GM23248 (cell line): ENCODE measurements at regions not wholly inside any gene's neighbourhood (a gene's known extent, or its start where the extent isn't known, plus 50 kb on each side); places are given as distances from the start of the nearest gene placed in this dataset.

Experiments used
- DNase-seq: peaks from one replicate; pipeline ENCODE4 v3.0.0-alpha.2; 2015
- H2AFZ ChIP-seq: fragments of 200-600 bp; sonication (generic); 2 replicates; pipeline ENCODE4 v1.6.1; 2016; ENCODE audit warnings: antibody characterized with exemption
- H3F3A ChIP-seq: fragments of 200-600 bp; sonication (generic); 2 replicates; pipeline ENCODE4 v1.6.1; 2016; ENCODE audit warnings: mild to moderate bottlenecking, antibody characterized with exemption, mixed run types; ENCODE audit not compliant: insufficient read depth
- H3K27ac ChIP-seq: fragments of 200-600 bp; sonication (generic); 2 replicates; pipeline ENCODE4 v1.5.1; 2016; ENCODE audit warnings: mild to moderate bottlenecking
- H3K27me3 ChIP-seq: fragments of 200-600 bp; sonication (generic); replicated peaks from 2 replicates; pipeline ENCODE4 v1.6.1; 2016; ENCODE audit warnings: mild to moderate bottlenecking; ENCODE audit not compliant: insufficient read depth
- H3K36me3 ChIP-seq: fragments of 200-600 bp; sonication (generic); 2 replicates; pipeline ENCODE4 v1.6.1; 2016; ENCODE audit warnings: low read depth, mild to moderate bottlenecking
- H3K4me1 ChIP-seq: fragments of 200-600 bp; sonication (generic); 2 replicates; pipeline ENCODE4 v1.6.1; 2016; ENCODE audit warnings: mild to moderate bottlenecking; ENCODE audit not compliant: insufficient read depth
- H3K4me2 ChIP-seq: fragments of 200-600 bp; sonication (generic); one replicate; pipeline ENCODE4 v1.6.1; 2016; ENCODE audit warnings: mild to moderate bottlenecking; ENCODE audit not compliant: unreplicated experiment
- H3K4me3 ChIP-seq: fragments of 200-600 bp; sonication (generic); 2 replicates; pipeline ENCODE4 v1.5.1; 2016; ENCODE audit warnings: mild to moderate bottlenecking
- H3K79me2 ChIP-seq: fragments of 200-600 bp; sonication (generic); 2 replicates; pipeline ENCODE4 v1.6.1; 2016; ENCODE audit warnings: mild to moderate bottlenecking; ENCODE audit not compliant: insufficient read depth
- H3K9ac ChIP-seq: fragments of 200-600 bp; sonication (generic); 2 replicates; pipeline ENCODE4 v1.6.1; 2016; ENCODE audit warnings: mild to moderate bottlenecking
- H3K9me2 ChIP-seq: fragments of 200-600 bp; sonication (generic); 2 replicates; pipeline ENCODE4 v1.6.1; 2016; ENCODE audit warnings: mixed run types, mild to moderate bottlenecking, moderate library complexity; ENCODE audit not compliant: insufficient read depth
- H3K9me3 ChIP-seq: fragments of 200-600 bp; sonication (generic); one replicate; pipeline ENCODE4 v1.6.1; 2017; ENCODE audit warnings: low read depth
- H4K20me1 ChIP-seq: fragments of 200-600 bp; sonication (generic); 2 replicates; pipeline ENCODE4 v1.6.0; 2016; ENCODE audit not compliant: insufficient read depth
- EZH2 ChIP-seq: fragments of 200-600 bp; sonication (generic); IDR thresholded peaks from 2 replicates; pipeline ENCODE4 v1.6.1; 2018; ENCODE audit warnings: antibody characterized with exemption, mild to moderate bottlenecking; ENCODE audit not compliant: insufficient read depth, poor library complexity, severe bottlenecking
- EZH2phosphoT487 ChIP-seq: fragments of 200-600 bp; sonication (generic); IDR thresholded peaks from 2 replicates; pipeline ENCODE4 v1.6.1; 2018; ENCODE audit warnings: antibody characterized with exemption, moderate library complexity, mild to moderate bottlenecking, low read depth; ENCODE audit not compliant: insufficient read depth
- WGBS, 2 experiments: methylation state at CpG; one replicate each; pipeline ENCODE4 v1.1.6; 2015 to 2017; ENCODE audit warnings: low lambda C conversion rate in 2 of 2, low coverage in 1 of 2; ENCODE audit errors: missing lambda C conversion rate in 2 of 2; 5-methylcytosine and 5-hydroxymethylcytosine counted together
- in situ Hi-C: fragments of 300-500 bp; cut with MboI; formaldehyde crosslinking; loops from 2 replicates; pipeline ENCODE4 v1.15.0; 2020

DNA sequence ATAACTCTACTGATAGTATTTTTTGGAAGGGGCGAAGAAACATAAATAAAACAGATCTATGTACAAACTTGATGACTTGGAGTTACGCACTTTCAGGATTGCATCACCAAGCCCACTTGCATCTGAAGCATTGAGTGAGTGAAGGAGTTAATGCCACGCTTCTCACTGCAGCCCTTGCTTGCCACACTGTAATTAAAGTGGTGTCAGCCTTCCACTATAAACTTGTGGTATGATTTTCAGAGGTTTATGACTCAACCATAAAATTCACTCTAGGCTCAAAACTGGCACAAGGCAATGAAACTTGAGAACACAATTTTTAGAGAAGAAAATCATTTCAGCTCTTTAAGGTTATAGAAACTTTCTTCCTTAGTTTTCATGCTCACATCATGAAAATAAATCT lies 93.9 kb upstream of the PRMT6 start:
- peak; percentile 30 for DNase-seq
- in situ Hi-C loops: no loop called here

DNA sequence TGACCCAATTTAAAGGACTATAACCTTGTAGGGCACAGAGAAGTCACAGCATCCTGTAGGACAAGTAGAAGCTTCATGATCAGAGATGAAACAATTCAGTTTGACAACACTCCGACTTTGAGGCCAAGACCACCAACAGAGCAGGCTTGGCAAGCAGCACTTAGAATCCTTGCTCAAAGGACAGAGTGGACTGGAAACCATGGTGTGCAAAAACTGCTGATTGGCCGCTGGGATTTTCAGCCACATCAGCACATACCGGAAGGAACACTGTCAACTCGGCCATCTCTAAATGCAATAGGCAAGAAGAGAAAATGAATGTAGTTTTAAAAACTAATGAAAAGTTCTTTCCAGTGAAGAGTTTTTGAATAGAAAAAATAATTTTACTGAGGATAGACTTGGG lies 92.0 kb upstream of the PRMT6 start:
- no peak for TF ChIP-seq EZH2phosphoT487
- TF ChIP-seq EZH2: no peak
- WGBS, 2 experiments: 32 to 35% methylated on average over 4 of the region's 4 CpGs

More for the DNA sequence above, 93.9 kb upstream of the PRMT6 start:
- no peak for TF ChIP-seq EZH2
- Histone ChIP-seq H3K79me2 (no peaks in the 10 kb centered on the region), H3K9me2 (no peaks in the 10 kb centered on the region), H4K20me1 (no peaks in the 10 kb centered on the region), H3K9ac (no peak overlapping the region), H3K36me3 (no peaks in the 10 kb centered on the region), H3K4me2 (no peak overlapping the region), H2AFZ (no peak overlapping the region), H3K9me3 (no peaks in the 10 kb centered on the region), H3K4me1 (no peaks in the 10 kb centered on the region), H3K27ac (no peak overlapping the region), H3K4me3 (no peak overlapping the region), H3F3A (no peaks in the 10 kb centered on the region), H3K27me3 (no peaks in the 10 kb centered on the region)
- WGBS, 2 experiments: 43 to 48% methylated on average over 3 of the region's 3 CpGs

GRCh38 chr1:106968644-106969043 lies 87.8 kb upstream of the PRMT6 start:
- Histone ChIP-seq H3K27ac (no peak overlapping the region), H3K9me3 (no peaks in the 10 kb centered on the region), H3K79me2 (no peaks in the 10 kb centered on the region), H3K9me2 (no peaks in the 10 kb centered on the region), H3K27me3 (no peaks in the 10 kb centered on the region), H3K4me2 (no peak overlapping the region), H3K36me3 (no peaks in the 10 kb centered on the region), H3K4me1 (no peaks in the 10 kb centered on the region), H3K4me3 (no peak overlapping the region), H2AFZ (no peak overlapping the region), H3F3A (no peaks in the 10 kb centered on the region), H4K20me1 (no peaks in the 10 kb centered on the region), H3K9ac (no peak overlapping the region)
- WGBS, 2 experiments: 56 to 64% methylated on average over 2 of the region's 2 CpGs
- in situ Hi-C loops: no loop called here
- no peak for DNase-seq
- no peak for TF ChIP-seq EZH2
- TF ChIP-seq EZH2phosphoT487: no peak

More for the DNA sequence above, 92.0 kb upstream of the PRMT6 start:
- Histone ChIP-seq H3K4me3 (no peak overlapping the region), H3K9me2 (no peaks in the 10 kb centered on the region), H3K27ac (no peak overlapping the region), H3K4me1 (no peaks in the 10 kb centered on the region), H3F3A (no peaks in the 10 kb centered on the region), H3K27me3 (no peaks in the 10 kb centered on the region), H3K9ac (no peak overlapping the region), H3K4me2 (no peak overlapping the region), H3K36me3 (no peaks in the 10 kb centered on the region), H3K79me2 (no peaks in the 10 kb centered on the region), H4K20me1 (no peaks in the 10 kb centered on the region), H3K9me3 (no peaks in the 10 kb centered on the region), H2AFZ (no peak overlapping the region)
- no peak for DNase-seq
- in situ Hi-C loops: no loop called here

GRCh38 chr1:106969731-106970130 lies 86.7 kb upstream of the PRMT6 start:
- DNase-seq: no peak
- Histone ChIP-seq H2AFZ (no peak overlapping the region), H3F3A (no peaks in the 10 kb centered on the region), H3K27me3 (no peaks in the 10 kb centered on the region), H4K20me1 (no peaks in the 10 kb centered on the region), H3K79me2 (no peaks in the 10 kb centered on the region), H3K9me2 (no peaks in the 10 kb centered on the region), H3K4me2 (no peak overlapping the region), H3K36me3 (no peaks in the 10 kb centered on the region), H3K4me1 (no peaks in the 10 kb centered on the region), H3K4me3 (no peak overlapping the region), H3K9me3 (no peaks in the 10 kb centered on the region), H3K9ac (no peak overlapping the region), H3K27ac (no peak overlapping the region)
- in situ Hi-C loops: no loop called here
- TF ChIP-seq EZH2phosphoT487 (no peak), EZH2 (no peak)

GRCh38 chr1:106972074-106972473 lies 84.4 kb upstream of the PRMT6 start:
- no peak overlapping the region for H3K9ac ChIP-seq
- TF ChIP-seq EZH2phosphoT487 (no peak), EZH2 (no peak)
- H3K9me3 ChIP-seq: no peaks in the 10 kb centered on the region
- H3F3A ChIP-seq: no peaks in the 10 kb centered on the region
- no peak overlapping the region for H3K27ac ChIP-seq
- no peaks in the 10 kb centered on the region for H3K79me2 ChIP-seq
- no peaks in the 10 kb centered on the region for H4K20me1 ChIP-seq
- no peak overlapping the region for H3K4me3 ChIP-seq
- in situ Hi-C loops: no loop called here
- no peaks in the 10 kb centered on the region for H3K27me3 ChIP-seq
- H3K36me3 ChIP-seq: no peaks in the 10 kb centered on the region
- 50 to 58% methylated on average over 2 of the region's 2 CpGs for WGBS, 2 experiments
- H3K4me2 ChIP-seq: no peak overlapping the region
- DNase-seq: no peak
- no peaks in the 10 kb centered on the region for H3K9me2 ChIP-seq
- no peaks in the 10 kb centered on the region for H3K4me1 ChIP-seq
- 0 out of 2 replicates have a peak overlapping the region, but pooled peaks have one; percentile 5 for H2AFZ ChIP-seq
